H7 (cell line): ENCODE measurements at regions not wholly inside any gene's neighbourhood (a gene's known extent, or its start where the extent isn't known, plus 50 kb on each side); places are given as distances from the start of the nearest gene placed in this dataset.
"Not testable (repeated sequence)": the region's sequence is repeated elsewhere in the genome, so short reads cannot be mapped to it uniquely, and the experiment has no call there.

Source experiments
- DNase-seq: peaks from one replicate; pipeline ENCODE4 v3.0.0; 2012
- H3K27me3 ChIP-seq: 2 replicates; pipeline ENCODE4 v1.6.0; 2011; ENCODE audit warnings: mild to moderate bottlenecking, low read length; ENCODE audit not compliant: control insufficient read depth, insufficient read depth
- H3K36me3 ChIP-seq: replicated peaks from 2 replicates; pipeline ENCODE4 v1.5.1; 2011; ENCODE audit warnings: low read length; ENCODE audit not compliant: control insufficient read depth, insufficient read depth
- H3K4me3 ChIP-seq: 2 replicates; pipeline ENCODE4 v1.5.1; 2011; ENCODE audit warnings: low read depth, mild to moderate bottlenecking, control low read depth, low read length, moderate library complexity; ENCODE audit not compliant: insufficient read depth

- DNase-seq: no peak
- Histone ChIP-seq H3K36me3 (no peaks in the 10 kb centered on the region), H3K4me3 (no peak overlapping the region), H3K27me3 (no peaks in the 10 kb centered on the region)
Measured at GRCh38 chr7:109868215-109868860, 1222.6 kb upstream of the LRRN3 start.

GRCh38 chr7:109873296-109873695 lies 1217.6 kb upstream of the LRRN3 start:
- H3K27me3 ChIP-seq: no peaks in the 10 kb centered on the region
- H3K36me3 ChIP-seq: no peaks in the 10 kb centered on the region
- no peak overlapping the region for H3K4me3 ChIP-seq
- no peak for DNase-seq

GRCh38 chr7:109879287-109879828 lies 1211.6 kb upstream of the LRRN3 start:
- H3K36me3 ChIP-seq: no peaks in the 10 kb centered on the region
- no peak overlapping the region for H3K4me3 ChIP-seq
- H3K27me3 ChIP-seq: no peaks in the 10 kb centered on the region
- DNase-seq: no peak

DNA sequence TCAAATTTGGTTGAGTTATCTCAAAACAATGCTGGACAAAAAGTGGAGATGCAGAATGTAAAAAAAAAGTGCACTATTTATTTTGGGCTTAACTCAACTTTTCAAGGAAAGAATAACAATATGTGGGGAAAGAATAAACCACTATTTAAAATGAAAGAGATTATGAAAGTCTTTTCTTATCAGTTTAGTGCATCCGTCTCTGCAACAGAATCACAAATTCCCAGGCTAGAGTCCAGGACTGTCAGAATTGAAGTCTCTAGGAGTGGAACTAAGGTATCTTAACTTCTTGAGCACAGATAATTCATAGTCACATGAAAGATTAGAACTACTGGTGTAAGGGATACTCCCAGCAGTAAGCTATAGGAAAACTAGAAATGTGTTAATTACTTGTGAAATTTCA lies 1200.3 kb upstream of the LRRN3 start:
- Histone ChIP-seq H3K4me3 (no peak overlapping the region), H3K27me3 (no peaks in the 10 kb centered on the region), H3K36me3 (no peaks in the 10 kb centered on the region)
- DNase-seq: no peak

- no peak for DNase-seq
Measured at GRCh38 chr7:109893231-109893630, 1197.7 kb upstream of the LRRN3 start.

GRCh38 chr7:109895536-109895935 lies 1195.4 kb upstream of the LRRN3 start:
- no peaks in the 10 kb centered on the region for H3K27me3 ChIP-seq
- H3K4me3 ChIP-seq: no peak overlapping the region
- no peaks in the 10 kb centered on the region for H3K36me3 ChIP-seq
- no peak for DNase-seq

More at GRCh38 chr7:109893231-109893630, 1197.7 kb upstream of the LRRN3 start:
- no peaks in the 10 kb centered on the region for H3K27me3 ChIP-seq
- H3K36me3 ChIP-seq: no peaks in the 10 kb centered on the region
- no peak overlapping the region for H3K4me3 ChIP-seq

DNA sequence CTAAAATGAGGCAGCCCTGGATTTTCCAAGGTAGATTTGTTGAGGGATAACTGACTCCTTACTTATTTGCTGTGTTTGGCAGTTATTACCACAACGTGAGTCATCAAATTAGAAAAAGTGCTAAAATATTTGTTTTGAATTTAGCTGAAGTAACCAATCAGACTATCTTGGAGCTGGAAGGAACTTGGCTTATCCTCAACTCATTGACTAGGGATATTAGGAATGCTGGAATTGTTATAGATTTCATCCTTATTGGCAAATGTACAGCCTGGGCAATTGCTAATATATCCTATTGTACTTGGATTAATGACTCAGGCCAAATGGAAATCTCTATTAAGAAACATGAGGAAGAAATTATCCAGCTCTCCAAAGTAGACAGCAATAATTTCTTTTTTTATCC lies 1189.0 kb upstream of the LRRN3 start:
- no peak for DNase-seq
- Histone ChIP-seq H3K4me3 (no peak overlapping the region), H3K36me3 (no peaks in the 10 kb centered on the region), H3K27me3 (no peaks in the 10 kb centered on the region)

- H3K4me3 ChIP-seq, H3K36me3 ChIP-seq, H3K27me3 ChIP-seq, DNase-seq: not testable (repeated sequence)
Measured at GRCh38 chr7:109905368-109906065, 1185.4 kb upstream of the LRRN3 start.

- Histone ChIP-seq H3K4me3 (no peak overlapping the region), H3K36me3 (no peaks in the 10 kb centered on the region), H3K27me3 (no peaks in the 10 kb centered on the region)
- no peak for DNase-seq
Measured at GRCh38 chr7:109915670-109916069, 1175.3 kb upstream of the LRRN3 start.

GRCh38 chr7:109926738-109927137 lies 1164.2 kb upstream of the LRRN3 start:
- no peak overlapping the region for H3K4me3 ChIP-seq
- H3K36me3 ChIP-seq: no peaks in the 10 kb centered on the region
- no peaks in the 10 kb centered on the region for H3K27me3 ChIP-seq
- no peak for DNase-seq

- Histone ChIP-seq H3K36me3 (no peaks in the 10 kb centered on the region), H3K4me3 (no peak overlapping the region), H3K27me3 (no peaks in the 10 kb centered on the region)
- DNase-seq: no peak
Measured at GRCh38 chr7:109930049-109930448, 1160.9 kb upstream of the LRRN3 start.

- no peaks in the 10 kb centered on the region for H3K27me3 ChIP-seq
- DNase-seq: no peak
- no peak overlapping the region for H3K4me3 ChIP-seq
- H3K36me3 ChIP-seq: peaks cover 2% of the 10 kb centered on the region; the same call in 1 of the 2 replicates
Measured at GRCh38 chr7:109939207-109939606, 1151.7 kb upstream of the LRRN3 start.

- no peaks in the 10 kb centered on the region for H3K36me3 ChIP-seq
- H3K4me3 ChIP-seq: no peak overlapping the region
- no peaks in the 10 kb centered on the region for H3K27me3 ChIP-seq
- DNase-seq: no peak
Measured at GRCh38 chr7:109945820-109946518, 1145.0 kb upstream of the LRRN3 start.

GRCh38 chr7:109950256-109950655 lies 1140.7 kb upstream of the LRRN3 start:
- no peak for DNase-seq
- no peaks in the 10 kb centered on the region for H3K36me3 ChIP-seq
- H3K4me3 ChIP-seq: no peak overlapping the region
- no peaks in the 10 kb centered on the region for H3K27me3 ChIP-seq
